Activated CD8-positive, alpha-beta memory T cell treated with anti-CD3 and anti-CD28 coated beads, Interleukin-2, amount 50 U/mL, for 24 hours (primary cell): ENCODE measurements at regions not wholly inside any gene's neighbourhood (a gene's known extent, or its start where the extent isn't known, plus 50 kb on each side); places are given as distances from the start of the nearest gene placed in this dataset.
"Not testable (repeated sequence)": the region's sequence is repeated elsewhere in the genome, so short reads cannot be mapped to it uniquely, and the experiment has no call there.

ENCODE experiments used
- DNase-seq: peaks from one replicate; pipeline ENCODE4 v3.0.0-alpha.2; 2020; ENCODE audit errors: extremely low read depth

GRCh38 chr9:79080536-79080935 lies 491.2 kb upstream of the TLE4 start:
- no peak for DNase-seq

DNA sequence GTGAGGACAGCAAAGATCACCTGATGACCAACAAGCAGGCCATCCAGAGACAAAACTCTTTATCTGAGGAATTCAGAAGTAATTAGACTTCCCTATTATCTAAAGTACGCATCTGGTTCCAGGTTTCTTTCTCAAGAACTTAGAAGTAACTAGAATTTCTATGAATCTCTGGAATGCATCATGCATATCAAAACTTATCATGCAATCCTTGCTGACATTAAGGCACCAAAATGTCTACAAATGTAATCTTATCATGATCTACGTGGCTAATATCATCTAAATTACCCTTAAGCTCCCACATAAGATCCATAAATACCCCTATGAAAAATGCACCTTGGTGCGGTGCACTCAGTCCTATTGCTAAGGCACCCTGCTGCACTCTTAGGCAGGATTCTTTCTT lies 488.1 kb upstream of the TLE4 start:
- DNase-seq: no peak

- DNase-seq: no peak
Measured at GRCh38 chr9:79087133-79087532, 484.6 kb upstream of the TLE4 start.

GRCh38 chr9:79089054-79089560 lies 482.7 kb upstream of the TLE4 start:
- no peak for DNase-seq

GRCh38 chr9:79089851-79090250 lies 481.9 kb upstream of the TLE4 start:
- not testable (repeated sequence) for DNase-seq

- DNase-seq: not testable (repeated sequence)
Measured at GRCh38 chr9:79103257-79103656, 468.5 kb upstream of the TLE4 start.

GRCh38 chr9:79104216-79104615 lies 467.5 kb upstream of the TLE4 start:
- no peak for DNase-seq

DNA sequence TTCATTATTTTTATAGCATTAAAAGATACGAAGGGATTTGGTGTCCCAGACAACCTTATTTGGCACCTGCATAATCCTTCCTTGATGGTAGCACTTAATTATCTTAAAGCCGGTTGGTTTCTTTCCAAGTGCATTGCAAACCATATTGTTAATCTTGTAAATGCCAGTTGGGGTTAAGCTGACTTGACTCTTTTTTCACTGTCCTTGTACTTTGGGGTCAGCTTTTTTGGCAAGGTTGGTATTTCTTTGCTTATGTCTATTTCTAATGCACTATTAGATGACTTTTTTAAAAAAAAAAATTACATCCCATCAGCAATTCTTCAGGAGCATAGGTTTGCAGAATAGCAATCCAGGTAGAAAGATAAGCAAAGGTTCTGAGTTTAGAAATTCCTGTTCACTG lies 466.8 kb upstream of the TLE4 start:
- DNase-seq: no peak

GRCh38 chr9:79107911-79108676 lies 463.7 kb upstream of the TLE4 start:
- DNase-seq: no peak

- DNase-seq: no peak
Measured at GRCh38 chr9:79111653-79112052, 460.1 kb upstream of the TLE4 start.

DNA sequence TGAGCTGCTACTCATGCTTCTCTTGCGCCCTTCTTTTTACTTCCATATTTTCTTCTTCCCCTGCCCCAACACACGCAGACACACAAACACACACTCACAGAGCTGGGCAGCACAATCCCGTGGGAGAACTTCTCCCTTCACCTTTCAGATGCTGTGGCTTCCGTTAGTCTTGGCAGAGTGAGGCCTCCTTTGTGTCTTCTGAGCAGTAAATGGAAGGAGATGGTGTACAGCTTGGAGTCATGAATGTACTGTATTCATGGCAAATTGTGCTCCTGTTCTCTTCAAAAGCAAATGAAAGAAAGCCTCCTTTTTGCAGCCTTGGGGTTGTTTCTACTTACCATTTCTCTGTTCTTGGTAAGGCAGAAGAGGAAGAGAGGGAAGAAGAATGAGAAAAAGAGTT lies 456.6 kb upstream of the TLE4 start:
- DNase-seq: no peak

DNA sequence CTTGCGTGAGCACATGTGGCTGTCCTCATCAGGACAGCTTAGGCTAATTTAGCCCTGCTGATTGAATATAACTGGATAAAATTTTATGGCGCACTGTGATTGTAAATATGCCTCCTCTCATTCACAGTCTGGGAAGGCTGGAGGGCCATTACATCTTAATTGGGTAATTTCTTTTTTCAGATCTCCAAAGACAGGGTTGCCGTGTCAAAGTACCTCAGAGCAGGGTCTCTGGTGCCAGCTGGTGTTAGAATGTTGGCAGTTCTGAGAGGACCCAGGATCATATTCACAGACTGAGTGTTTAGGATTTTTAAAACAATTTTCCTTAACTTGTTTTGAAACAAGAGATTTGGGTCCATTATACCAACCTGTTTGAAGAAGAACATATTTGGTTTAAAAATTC lies 455.7 kb upstream of the TLE4 start:
- no peak for DNase-seq

- no peak for DNase-seq
Measured at GRCh38 chr9:79116709-79117108, 455.1 kb upstream of the TLE4 start.

DNA sequence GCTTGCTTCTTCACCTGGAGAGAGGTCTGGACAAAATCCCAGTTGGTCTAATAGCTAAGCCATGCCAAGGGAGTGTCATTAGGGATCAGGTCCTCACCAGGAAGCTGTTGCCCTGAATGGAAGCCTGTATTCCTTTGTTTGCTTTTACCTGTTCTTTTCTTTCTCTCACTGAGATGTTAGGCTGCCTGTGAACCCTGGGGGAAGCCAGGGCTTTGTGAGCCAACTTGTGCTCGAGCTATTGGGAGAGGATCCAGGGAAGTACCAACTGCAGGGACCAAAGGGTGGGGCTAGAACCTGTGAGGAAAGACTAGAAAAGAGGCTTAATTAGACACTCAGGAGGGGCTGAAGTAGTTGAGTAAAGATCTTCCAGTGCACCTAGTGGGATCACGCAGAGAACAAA lies 451.2 kb upstream of the TLE4 start:
- no peak for DNase-seq

DNA sequence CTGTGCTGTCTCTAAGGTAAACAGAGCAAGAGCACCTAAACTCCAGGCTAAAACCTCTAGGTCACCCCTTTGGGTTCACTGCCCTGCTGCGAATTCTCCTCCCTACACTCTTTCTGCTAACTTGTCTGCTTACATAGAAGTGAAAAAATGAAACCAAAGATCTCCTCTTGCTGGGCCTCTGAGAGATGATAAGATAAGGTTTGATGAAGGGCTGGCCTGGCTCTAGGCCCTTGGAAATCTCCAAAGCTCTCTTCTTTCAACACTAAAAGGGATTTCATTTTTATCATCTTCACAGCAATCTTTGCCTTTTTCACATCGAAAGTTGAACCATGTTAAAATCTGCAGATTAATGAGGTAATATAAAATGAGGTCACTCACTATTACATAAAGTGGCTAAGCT lies 450.8 kb upstream of the TLE4 start:
- no peak for DNase-seq

GRCh38 chr9:79123415-79123814 lies 448.4 kb upstream of the TLE4 start:
- no peak for DNase-seq

- DNase-seq: no peak
Measured at GRCh38 chr9:79127661-79128060, 444.1 kb upstream of the TLE4 start.

GRCh38 chr9:79129865-79130480 lies 441.8 kb upstream of the TLE4 start:
- no peak for DNase-seq

DNA sequence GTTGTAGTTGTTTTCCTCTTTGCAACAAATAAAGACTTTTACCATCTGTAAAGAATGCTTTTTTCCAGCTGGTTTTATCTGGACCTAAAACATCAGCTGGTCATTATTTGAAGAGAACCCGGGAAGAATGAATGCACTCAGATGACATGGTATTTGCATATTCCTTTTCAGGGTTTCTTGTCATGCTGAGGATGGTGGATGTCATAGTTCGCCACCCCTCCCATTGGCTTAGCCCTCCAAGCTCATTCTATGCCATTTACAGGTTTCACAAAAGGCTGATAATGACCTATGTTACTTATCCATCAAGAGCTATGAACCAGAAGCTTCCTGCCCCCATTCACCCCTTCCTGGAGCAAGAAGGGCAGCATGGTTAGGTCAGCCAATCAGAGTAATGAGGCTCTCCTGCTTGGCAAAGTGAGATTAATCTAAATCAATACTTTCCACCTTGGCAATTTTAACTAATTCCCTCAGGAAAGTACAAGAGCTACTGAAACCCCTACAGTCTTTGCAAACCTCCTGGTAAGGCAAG lies 440.5 kb upstream of the TLE4 start:
- no peak for DNase-seq

DNA sequence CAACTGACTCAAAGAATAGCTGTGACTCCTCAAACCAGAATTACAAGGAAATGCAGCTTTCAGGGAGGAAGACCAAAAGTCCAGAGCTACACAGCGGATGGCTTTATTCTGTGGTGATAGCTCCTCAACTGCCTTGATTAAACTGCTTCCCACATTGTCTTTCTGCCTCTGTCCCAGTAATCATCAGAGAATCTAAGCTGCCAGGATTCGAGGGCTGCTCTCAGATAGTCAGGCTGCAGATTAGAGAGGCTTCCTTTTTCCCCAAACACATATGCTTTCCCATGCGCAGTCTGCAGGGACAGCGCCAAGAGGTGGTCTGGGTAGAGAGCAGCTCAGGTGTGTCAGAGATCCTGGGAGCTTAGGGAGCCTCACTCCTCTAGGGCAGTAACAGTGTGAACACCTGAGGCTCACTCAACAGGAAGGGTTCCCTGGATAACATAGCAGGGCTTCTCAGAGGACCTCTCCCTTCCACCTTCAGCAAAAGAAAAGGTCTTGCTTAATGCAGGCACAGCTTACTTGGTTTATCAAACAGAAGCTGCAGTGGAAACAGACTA lies 439.9 kb upstream of the TLE4 start:
- DNase-seq: no peak

DNA sequence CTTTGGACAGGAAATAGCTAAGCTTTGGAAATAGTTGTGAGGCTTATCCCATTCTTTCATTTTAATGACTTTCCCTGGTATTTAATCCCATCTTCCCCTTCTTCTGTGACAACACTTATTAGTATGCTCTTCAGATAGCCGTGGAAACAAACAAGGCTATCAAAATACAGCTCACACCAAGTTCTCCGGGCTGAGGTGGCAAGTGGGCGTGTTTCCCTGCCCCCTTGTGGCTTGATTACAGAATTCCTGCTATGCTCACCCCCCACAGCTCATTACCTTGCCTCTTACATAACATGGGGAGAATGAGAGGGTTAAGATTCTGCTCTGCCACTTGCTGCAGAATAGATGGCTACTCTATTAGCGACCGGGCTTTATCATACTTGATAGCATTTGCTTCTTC lies 437.1 kb upstream of the TLE4 start:
- DNase-seq: no peak

GRCh38 chr9:79135681-79136415 lies 435.9 kb upstream of the TLE4 start:
- DNase-seq: no peak
